Ovary (tissue), 7 donors: ENCODE measurements at regions not wholly inside any gene's neighbourhood (a gene's known extent, or its start where the extent isn't known, plus 50 kb on each side); places are given as distances from the start of the nearest gene placed in this dataset.

Source experiments
- DNase-seq, 5 donors: peaks; one replicate each; pipeline ENCODE4 v3.0.0-alpha.2; 2019 to 2020
- H3K27ac ChIP-seq, 2 donors: fragments of 200-600 bp; one replicate each; pipeline versions ENCODE4 v1.5.1 to v1.8.0; 2019 to 2022
- H3K27me3 ChIP-seq: fragments of 200-600 bp; one replicate; pipeline ENCODE4 v1.8.0; 2022
- H3K36me3 ChIP-seq: fragments of 200-600 bp; sonication (generic); one replicate; pipeline ENCODE4 v1.5.1; 2019
- H3K4me1 ChIP-seq: one replicate; pipeline ENCODE4 v1.8.1; 2013; ENCODE audit warnings: mild to moderate bottlenecking, moderate library complexity; ENCODE audit not compliant: insufficient read depth
- H3K4me3 ChIP-seq: fragments of 200-600 bp; sonication (generic); one replicate; pipeline ENCODE4 v1.5.1; 2017
- H3K9me3 ChIP-seq, 2 donors: fragments of 200-600 bp in 1 of 2; sonication (generic) in 1 of 2; one replicate each; pipeline versions ENCODE4 v1.5.1 to v1.8.1; 2013 to 2019; ENCODE audit warnings: mild to moderate bottlenecking in 1 of 2, moderate library complexity in 1 of 2
- EP300 ChIP-seq: sonication (generic); formaldehyde crosslinking; IDR thresholded peaks from one replicate; pipeline ENCODE4 v1.6.1; 2017; ENCODE audit warnings: antibody characterized with exemption
- POLR2A ChIP-seq: fragments of 450-650 bp; IDR thresholded peaks from one replicate; pipeline ENCODE4 v1.6.1; 2017; ENCODE audit warnings: antibody characterized with exemption, mild to moderate bottlenecking, moderate library complexity
- WGBS, 3 donors: extraction: QIAGEN DNeasy Blood & Tissue Kit in 1 of 3; methylation state at CpG; one replicate each; pipeline versions ENCODE4 v1.1.5 to v1.1.7; 2013 to 2017; 5-methylcytosine and 5-hydroxymethylcytosine counted together
- intact Hi-C, 4 donors: fragments of 100-400 bp; cut with DNase I; formaldehyde crosslinking; loops; one replicate each; pipeline versions ENCODE4 v1.11.0 to v1.15.1; 2022 to 2023
- TF ChIP-seq, protein P1 (sequence below), 3 donors: fragments of 450-650 bp in 2 of 3; fragments of 200-600 bp in 1 of 3; IDR thresholded peaks; one replicate each; pipeline versions ENCODE4 v1.5.1 to v1.8.0; 2016 to 2022; ENCODE audit warnings: antibody characterized with exemption in 3 of 3, mild to moderate bottlenecking in 1 of 3
- donor health status: DM: no; HTN: no; CAD: no; lungs with moderate emphysema.
- donor health status: DM: no; HTN: no; CAD: no.
- donor health status: Bipolar disorder and iron deficiency.
- donor health status: DM: no; HTN: no; CAD: no.
- donor health status: DM: yes; HTN: yes; CAD: no.

DNA sequence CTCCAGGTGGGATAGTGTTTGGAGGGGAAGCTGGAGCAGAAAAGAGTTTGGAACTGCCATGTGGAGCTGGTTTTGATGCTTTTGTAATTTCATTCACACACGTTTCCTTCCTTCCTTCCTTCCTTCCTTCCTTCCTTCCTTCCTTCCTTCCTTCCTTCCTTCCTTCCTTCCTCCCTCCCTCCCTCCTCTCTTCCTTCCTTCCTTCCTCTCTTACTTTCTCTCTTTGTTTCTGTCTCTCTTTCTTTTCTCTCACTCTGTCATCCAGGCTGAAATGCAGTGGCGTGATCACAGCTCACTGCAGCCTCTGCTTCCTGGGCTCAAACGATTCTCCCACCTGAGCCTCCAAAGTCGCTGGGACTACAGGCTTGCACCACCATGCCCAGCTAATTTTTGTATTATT is 168.0 kb upstream of the ARID2 start:
- H3K27ac ChIP-seq, result no peak overlapping the region
- no peaks in the 10 kb centered on the region for H3K36me3 ChIP-seq
- 86 to 91% (median 87%) methylated on average over 4 of the region's 4 CpGs for WGBS, 3 donors
- no peaks in the 10 kb centered on the region for H3K27me3 ChIP-seq
- no peak for DNase-seq
- intact Hi-C loops, result no loop called here
- no peak overlapping the region for H3K4me3 ChIP-seq
- no peaks in the 10 kb centered on the region for H3K4me1 ChIP-seq
- H3K9me3 ChIP-seq, result no peaks in the 10 kb centered on the region
- TF ChIP-seq EP300, result no peak
- no peak for TF ChIP-seq POLR2A
- TF ChIP-seq, protein P1, sequence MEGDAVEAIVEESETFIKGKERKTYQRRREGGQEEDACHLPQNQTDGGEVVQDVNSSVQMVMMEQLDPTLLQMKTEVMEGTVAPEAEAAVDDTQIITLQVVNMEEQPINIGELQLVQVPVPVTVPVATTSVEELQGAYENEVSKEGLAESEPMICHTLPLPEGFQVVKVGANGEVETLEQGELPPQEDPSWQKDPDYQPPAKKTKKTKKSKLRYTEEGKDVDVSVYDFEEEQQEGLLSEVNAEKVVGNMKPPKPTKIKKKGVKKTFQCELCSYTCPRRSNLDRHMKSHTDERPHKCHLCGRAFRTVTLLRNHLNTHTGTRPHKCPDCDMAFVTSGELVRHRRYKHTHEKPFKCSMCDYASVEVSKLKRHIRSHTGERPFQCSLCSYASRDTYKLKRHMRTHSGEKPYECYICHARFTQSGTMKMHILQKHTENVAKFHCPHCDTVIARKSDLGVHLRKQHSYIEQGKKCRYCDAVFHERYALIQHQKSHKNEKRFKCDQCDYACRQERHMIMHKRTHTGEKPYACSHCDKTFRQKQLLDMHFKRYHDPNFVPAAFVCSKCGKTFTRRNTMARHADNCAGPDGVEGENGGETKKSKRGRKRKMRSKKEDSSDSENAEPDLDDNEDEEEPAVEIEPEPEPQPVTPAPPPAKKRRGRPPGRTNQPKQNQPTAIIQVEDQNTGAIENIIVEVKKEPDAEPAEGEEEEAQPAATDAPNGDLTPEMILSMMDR (IDR thresholded peaks at IDR 0.05), result no peak

DNA sequence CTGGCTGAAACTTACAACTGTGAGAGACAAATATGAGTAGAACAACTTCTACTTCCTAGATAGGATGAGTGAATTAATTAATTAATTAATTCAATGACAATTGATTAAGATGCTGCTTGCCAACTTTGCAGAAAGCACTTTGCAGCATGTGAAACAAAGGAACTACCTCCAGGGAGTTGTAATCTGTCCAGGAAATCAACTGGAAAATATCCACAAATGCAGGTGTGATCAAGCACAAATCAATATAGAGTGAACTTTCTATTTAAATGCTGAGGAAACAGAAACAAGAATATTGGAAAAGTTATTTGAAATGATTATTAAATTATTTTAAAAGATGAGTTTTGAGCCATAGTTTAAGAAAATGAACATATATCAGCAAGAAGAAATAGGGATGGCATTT is 163.9 kb upstream of the ARID2 start:
- Histone ChIP-seq H3K4me1 (no peaks in the 10 kb centered on the region), H3K27me3 (no peaks in the 10 kb centered on the region)
- intact Hi-C loops, result no loop called here

DNA sequence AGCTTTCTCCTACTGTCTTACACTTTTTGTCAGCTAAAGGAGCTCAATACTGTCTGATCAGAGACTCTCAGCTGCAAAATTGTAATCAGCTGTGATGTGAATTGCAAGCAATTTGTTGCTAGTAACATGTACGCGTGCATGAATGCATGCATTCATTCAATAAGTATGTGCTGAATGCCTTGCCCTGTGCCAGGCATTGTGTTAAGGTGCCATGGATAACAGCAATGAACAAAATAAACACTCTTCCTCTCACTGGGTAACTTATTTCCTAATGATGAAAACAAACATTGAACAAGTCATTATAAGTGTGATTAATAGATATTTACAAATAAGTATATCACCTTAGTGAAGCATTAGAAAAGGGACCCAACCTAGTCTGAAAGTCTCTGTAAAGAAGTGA is 163.2 kb upstream of the ARID2 start:
- no peaks in the 10 kb centered on the region for H3K9me3 ChIP-seq
- TF ChIP-seq EP300 (no peak), POLR2A (no peak)
- TF ChIP-seq, protein P1 (IDR thresholded peaks at IDR 0.05), result no peak
- no peaks in the 10 kb centered on the region for H3K27me3 ChIP-seq
- H3K36me3 ChIP-seq, result no peaks in the 10 kb centered on the region
- WGBS, 3 donors, result 91 to 97% (median 95%) methylated on average over 2 of the region's 2 CpGs
- no peak for DNase-seq
- H3K27ac ChIP-seq, result no peak overlapping the region
- intact Hi-C loops, result no loop called here
- H3K4me3 ChIP-seq, result no peak overlapping the region
- H3K4me1 ChIP-seq, result no peaks in the 10 kb centered on the region

More for the DNA sequence above, 163.9 kb upstream of the ARID2 start:
- Histone ChIP-seq H3K9me3 (no peaks in the 10 kb centered on the region), H3K36me3 (no peaks in the 10 kb centered on the region), H3K27ac (no peak overlapping the region), H3K4me3 (no peak overlapping the region)
- TF ChIP-seq EP300 (no peak), POLR2A (no peak)
- TF ChIP-seq, protein P1 (IDR thresholded peaks at IDR 0.05), result no peak
- DNase-seq, result no peak

DNA sequence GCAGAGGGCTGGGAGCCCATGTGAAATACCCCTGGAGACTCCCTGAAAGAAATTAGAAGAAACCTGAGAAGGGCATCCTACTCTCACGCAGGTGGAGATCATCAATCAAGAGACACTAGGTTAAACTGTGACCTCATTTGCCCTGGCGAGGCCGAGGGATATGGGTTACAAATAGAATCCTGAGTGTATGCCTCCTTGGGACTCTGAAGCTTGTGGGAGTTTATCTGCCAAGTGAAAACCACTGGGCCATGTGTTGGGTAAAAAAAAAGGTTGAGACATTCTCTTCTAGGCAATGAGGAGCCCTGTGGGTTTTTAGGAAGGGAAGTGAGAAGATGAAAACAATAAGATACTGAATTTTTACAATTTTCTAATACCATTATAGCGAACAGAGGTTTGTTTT is 160.7 kb upstream of the ARID2 start:
- H3K4me1 ChIP-seq, result no peaks in the 10 kb centered on the region
- H3K27ac ChIP-seq, result no peak overlapping the region
- DNase-seq, result no peak
- intact Hi-C loops, result no loop called here
- H3K27me3 ChIP-seq, result no peaks in the 10 kb centered on the region
- H3K9me3 ChIP-seq, result no peaks in the 10 kb centered on the region
- 71 to 73% (median 73%) methylated on average over 4 of the region's 4 CpGs for WGBS, 3 donors
- no peaks in the 10 kb centered on the region for H3K36me3 ChIP-seq
- TF ChIP-seq, protein P1 (IDR thresholded peaks at IDR 0.05), result no peak
- TF ChIP-seq POLR2A (no peak), EP300 (no peak)
- no peak overlapping the region for H3K4me3 ChIP-seq

GRCh38 chr12:45570501-45570900 is 159.0 kb upstream of the ARID2 start:
- H3K4me3 ChIP-seq, result no peak overlapping the region

More at GRCh38 chr12:45570501-45570900, 159.0 kb upstream of the ARID2 start:
- WGBS, 3 donors, result 86 to 100% (median 93%) methylated on average over 1 of the region's 1 CpG
- intact Hi-C loops, result no loop called here
- H3K4me1 ChIP-seq, result no peaks in the 10 kb centered on the region
- no peaks in the 10 kb centered on the region for H3K27me3 ChIP-seq
- no peaks in the 10 kb centered on the region for H3K9me3 ChIP-seq
- no peak overlapping the region for H3K27ac ChIP-seq
- TF ChIP-seq, protein P1 (IDR thresholded peaks at IDR 0.05), result no peak
- TF ChIP-seq POLR2A (no peak), EP300 (no peak)
- H3K36me3 ChIP-seq, result no peaks in the 10 kb centered on the region
- no peak for DNase-seq
